Lung (tissue), 11 donors: ENCODE measurements at regions not wholly inside any gene's neighbourhood (a gene's known extent, or its start where the extent isn't known, plus 50 kb on each side); places are given as distances from the start of the nearest gene placed in this dataset.

Experiments used
- ATAC-seq: fragments of 200-7000 bp; cut with Tn5 transposase; one replicate; pipeline ENCODE4 v1.9.1; 2020; ENCODE audit warnings: moderate number of reproducible peaks; ENCODE audit not compliant: insufficient read depth, low FRiP score
- DNase-seq, 3 donors: peaks; one replicate each; pipeline ENCODE4 v3.0.0-alpha.2; 2013 to 2017
- H3K27ac ChIP-seq, 2 donors: one replicate each; pipeline ENCODE4 v1.5.1; 2013; ENCODE audit warnings: mild to moderate bottlenecking in 2 of 2, moderate library complexity in 2 of 2, control low read depth in 1 of 2, inconsistent platforms in 1 of 2, low read depth in 1 of 2, low read length in 1 of 2
- H3K27me3 ChIP-seq, 3 donors: one replicate each; pipeline ENCODE4 v1.5.1; 2013; ENCODE audit warnings: low read length in 2 of 3; ENCODE audit not compliant: control insufficient read depth in 3 of 3, insufficient read depth in 3 of 3
- H3K36me3 ChIP-seq, 4 donors: one replicate each; pipeline ENCODE4 v1.5.1; 2013; ENCODE audit warnings: low read length in 4 of 4, mild to moderate bottlenecking in 1 of 4, moderate library complexity in 1 of 4; ENCODE audit not compliant: control insufficient read depth in 4 of 4, insufficient read depth in 4 of 4
- H3K4me1 ChIP-seq, 5 donors: one replicate each; pipeline ENCODE4 v1.5.1; 2013; ENCODE audit warnings: low read length in 5 of 5, mild to moderate bottlenecking in 2 of 5, moderate library complexity in 1 of 5; ENCODE audit not compliant: control insufficient read depth in 5 of 5, insufficient read depth in 5 of 5
- H3K4me3 ChIP-seq: one replicate; pipeline ENCODE4 v1.5.1; 2013; ENCODE audit warnings: mild to moderate bottlenecking, control low read depth, moderate library complexity
- H3K9ac ChIP-seq, 2 donors: one replicate each; pipeline ENCODE4 v1.5.1; 2013; ENCODE audit warnings: low read length in 2 of 2, control low read depth in 1 of 2; ENCODE audit not compliant: insufficient read depth in 1 of 2
- H3K9me3 ChIP-seq, 4 donors: one replicate each; pipeline ENCODE4 v1.5.1; 2013; ENCODE audit warnings: low read length in 3 of 4, mild to moderate bottlenecking in 1 of 4, moderate library complexity in 1 of 4; ENCODE audit not compliant: control insufficient read depth in 4 of 4, insufficient read depth in 3 of 4
- CTCF ChIP-seq: IDR thresholded peaks from 2 replicates; pipeline ENCODE4 v1.5.1; 2012; ENCODE audit warnings: mild to moderate bottlenecking; ENCODE audit errors: control extremely low read depth, extremely low read depth
- WGBS, 2 donors: extraction: QIAGEN DNeasy Blood & Tissue Kit; methylation state at CpG; one replicate each; pipeline ENCODE4 v1.1.7; 2013; 5-methylcytosine and 5-hydroxymethylcytosine counted together
- donor health status: control.
- donor health status: control.
- donor health status: Bipolar disorder and iron deficiency.
- donor health status: healthy.
- donor health status: DM: yes; HTN: yes; CAD: no.

GRCh38 chr7:42627626-42628025 lies 284.2 kb downstream of the C7orf25 start:
- DNase-seq (no peak), ATAC-seq (no peak)
- H3K36me3 ChIP-seq = no peaks in the 10 kb centered on the region
- H3K27me3 ChIP-seq = no peaks in the 10 kb centered on the region
- no peaks in the 10 kb centered on the region for H3K9me3 ChIP-seq
- no peak overlapping the region for H3K4me3 ChIP-seq
- no peak overlapping the region for H3K27ac ChIP-seq
- H3K4me1 ChIP-seq = peaks cover 0 to 3% (median 0%) of the 10 kb centered on the region in 5 donors
- H3K9ac ChIP-seq = no peak overlapping the region
- no peak for TF ChIP-seq CTCF
- WGBS, 2 donors = 78 to 83% methylated on average over 3 of the region's 3 CpGs

- Histone ChIP-seq H3K4me1 (peaks cover 0 to 3% (median 0%) of the 10 kb centered on the region in 5 donors), H3K27me3 (no peaks in the 10 kb centered on the region), H3K36me3 (no peaks in the 10 kb centered on the region), H3K9ac (no peak overlapping the region), H3K4me3 (no peak overlapping the region), H3K27ac (no peak overlapping the region), H3K9me3 (no peaks in the 10 kb centered on the region)
- no peak for TF ChIP-seq CTCF
- 87 to 93% methylated on average over 2 of the region's 2 CpGs for WGBS, 2 donors
- DNase-seq (no peak), ATAC-seq (no peak)
Observed at GRCh38 chr7:42627101-42627500, 284.8 kb downstream of the C7orf25 start.

- no peak overlapping the region for H3K9ac ChIP-seq
- no peaks in the 10 kb centered on the region for H3K27me3 ChIP-seq
- peaks cover 0 to 3% (median 0%) of the 10 kb centered on the region in 5 donors for H3K4me1 ChIP-seq
- no peak overlapping the region for H3K27ac ChIP-seq
- no peaks in the 10 kb centered on the region for H3K36me3 ChIP-seq
- DNase-seq (no peak), ATAC-seq (no peak)
- no peak overlapping the region for H3K4me3 ChIP-seq
- no peaks in the 10 kb centered on the region for H3K9me3 ChIP-seq
- TF ChIP-seq CTCF = no peak
- 86 to 87% methylated on average over 4 of the region's 4 CpGs for WGBS, 2 donors
Observed at GRCh38 chr7:42625421-42625820, 286.4 kb downstream of the C7orf25 start.

- DNase-seq = no peak
- Histone ChIP-seq H3K36me3 (no peaks in the 10 kb centered on the region), H3K9ac (no peak overlapping the region), H3K27me3 (no peaks in the 10 kb centered on the region), H3K4me3 (no peak overlapping the region), H3K4me1 (peaks cover 0 to 3% (median 0%) of the 10 kb centered on the region in 5 donors), H3K27ac (no peak overlapping the region), H3K9me3 (no peaks in the 10 kb centered on the region)
- no peak for ATAC-seq
- no peak for TF ChIP-seq CTCF
Observed at GRCh38 chr7:42624471-42624870, 287.4 kb downstream of the C7orf25 start.
